Neural cell (in vitro differentiated cells): ENCODE measurements at regions not wholly inside any gene's neighbourhood (a gene's known extent, or its start where the extent isn't known, plus 50 kb on each side); places are given as distances from the start of the nearest gene placed in this dataset.
"Not testable (repeated sequence)": the region's sequence is repeated elsewhere in the genome, so short reads cannot be mapped to it uniquely, and the experiment has no call there.

ENCODE experiments used
- H2AFZ ChIP-seq: fragments of 200-600, 300-800 bp; sonication (generic), shearing (Covaris generic); 2 replicates; pipeline ENCODE4 v1.6.0; 2014; ENCODE audit warnings: low read depth, mild to moderate bottlenecking, antibody characterized with exemption, low read length, moderate library complexity
- H3F3A ChIP-seq: fragments of 200-600 bp; shearing (Covaris generic); 2 replicates; pipeline ENCODE4 v1.6.1; 2016; ENCODE audit warnings: mild to moderate bottlenecking, moderate library complexity, mixed read lengths, antibody characterized with exemption, low read length; ENCODE audit not compliant: insufficient read depth, poor library complexity, severe bottlenecking
- H3K27ac ChIP-seq: fragments of 200-600, 300-800 bp; sonication (generic), shearing (Covaris generic); 2 replicates; pipeline ENCODE4 v1.5.1; 2014; ENCODE audit warnings: mild to moderate bottlenecking, low read length, moderate library complexity
- H3K27me3 ChIP-seq: fragments of 300-800, 200-600 bp; sonication (generic), shearing (Covaris generic); 2 replicates; pipeline ENCODE4 v1.6.0; 2014; ENCODE audit warnings: mild to moderate bottlenecking, low read depth, low read length, moderate library complexity; ENCODE audit not compliant: insufficient read depth
- H3K36me3 ChIP-seq: fragments of 300-800, 200-600 bp; sonication (generic), shearing (Covaris generic); 2 replicates; pipeline ENCODE4 v1.5.1; 2014; ENCODE audit warnings: mild to moderate bottlenecking, antibody characterized with exemption, low read length, moderate library complexity; ENCODE audit not compliant: insufficient read depth
- H3K4me2 ChIP-seq: fragments of 300-800, 200-600 bp; sonication (generic), shearing (Covaris generic); 2 replicates; pipeline ENCODE4 v1.6.0; 2014; ENCODE audit warnings: mild to moderate bottlenecking, low read length
- H3K4me3 ChIP-seq: fragments of 300-800, 200-600 bp; sonication (generic), shearing (Covaris generic); 2 replicates; pipeline ENCODE4 v1.5.1; 2014; ENCODE audit warnings: mild to moderate bottlenecking, low read length, moderate library complexity
- H3K79me2 ChIP-seq: fragments of 200-600 bp; shearing (Covaris generic); replicated peaks from 2 replicates; pipeline ENCODE4 v1.6.0; 2014; ENCODE audit warnings: mild to moderate bottlenecking, low read length, moderate library complexity; ENCODE audit not compliant: insufficient read depth
- H3K9ac ChIP-seq: fragments of 300-800, 200-600 bp; sonication (generic), shearing (Covaris generic); 2 replicates; pipeline ENCODE4 v1.6.1; 2016; ENCODE audit warnings: mild to moderate bottlenecking, low read length, mixed read lengths
- H3K9me2 ChIP-seq: fragments of 200-600 bp; shearing (Covaris generic); 2 replicates; pipeline ENCODE4 v1.6.1; 2016; ENCODE audit warnings: mild to moderate bottlenecking, low read length, mixed read lengths; ENCODE audit not compliant: insufficient read depth
- H3K9me3 ChIP-seq: fragments of 200-600, 300-800 bp; sonication (generic), shearing (Covaris generic); 2 replicates; pipeline ENCODE4 v1.6.1; 2016; ENCODE audit warnings: mild to moderate bottlenecking, mixed run types, low read length, moderate library complexity, mixed read lengths
- H4K20me1 ChIP-seq: fragments of 200-600 bp; shearing (Covaris generic); 2 replicates; pipeline ENCODE4 v1.6.1; 2016; ENCODE audit warnings: mild to moderate bottlenecking, mixed run types; ENCODE audit not compliant: insufficient read depth
- EP300 ChIP-seq: fragments of 450-650 bp; conservative IDR thresholded peaks from 2 replicates; pipeline ENCODE4 v1.6.1; 2014; ENCODE audit warnings: antibody characterized with exemption, mild to moderate bottlenecking, moderate library complexity; ENCODE audit not compliant: poor library complexity, severe bottlenecking
- EZH2 ChIP-seq: fragments of 200-600, 300-800 bp; shearing (Covaris generic), sonication (generic); IDR thresholded peaks from 2 replicates; pipeline ENCODE4 v1.6.1; 2014; ENCODE audit warnings: antibody characterized with exemption, low read length, borderline replicate concordance, mild to moderate bottlenecking; ENCODE audit not compliant: insufficient read depth, poor library complexity, severe bottlenecking
- MXI1 ChIP-seq: fragments of 450-650 bp; conservative IDR thresholded peaks from 2 replicates; pipeline ENCODE4 v1.6.1; 2014; ENCODE audit warnings: antibody characterized with exemption, mild to moderate bottlenecking; ENCODE audit not compliant: poor library complexity, severe bottlenecking
- POLR2AphosphoS5 ChIP-seq: IDR thresholded peaks from 2 replicates; pipeline ENCODE4 v1.6.1; 2012
- RAD21 ChIP-seq: fragments of 450-650 bp; conservative IDR thresholded peaks from 2 replicates; pipeline ENCODE4 v1.6.1; 2014; ENCODE audit warnings: antibody characterized with exemption, mild to moderate bottlenecking, moderate library complexity
- SMC3 ChIP-seq: fragments of 450-650 bp; conservative IDR thresholded peaks from 2 replicates; pipeline ENCODE4 v1.6.1; 2014; ENCODE audit warnings: antibody characterized with exemption, mild to moderate bottlenecking, moderate library complexity; ENCODE audit not compliant: poor library complexity
- TAF1 ChIP-seq: IDR thresholded peaks from 2 replicates; pipeline ENCODE4 v1.6.1; 2012; ENCODE audit warnings: low read depth
- TF ChIP-seq, protein P1 (sequence below): IDR thresholded peaks from 2 replicates; pipeline ENCODE4 v1.6.1; 2012; ENCODE audit warnings: borderline replicate concordance
- TF ChIP-seq, protein P2 (sequence below): fragments of 450-650 bp; IDR thresholded peaks from 2 replicates; pipeline ENCODE4 v1.5.1; 2014; ENCODE audit warnings: antibody characterized with exemption, mild to moderate bottlenecking, moderate library complexity; ENCODE audit not compliant: poor library complexity, severe bottlenecking

DNA sequence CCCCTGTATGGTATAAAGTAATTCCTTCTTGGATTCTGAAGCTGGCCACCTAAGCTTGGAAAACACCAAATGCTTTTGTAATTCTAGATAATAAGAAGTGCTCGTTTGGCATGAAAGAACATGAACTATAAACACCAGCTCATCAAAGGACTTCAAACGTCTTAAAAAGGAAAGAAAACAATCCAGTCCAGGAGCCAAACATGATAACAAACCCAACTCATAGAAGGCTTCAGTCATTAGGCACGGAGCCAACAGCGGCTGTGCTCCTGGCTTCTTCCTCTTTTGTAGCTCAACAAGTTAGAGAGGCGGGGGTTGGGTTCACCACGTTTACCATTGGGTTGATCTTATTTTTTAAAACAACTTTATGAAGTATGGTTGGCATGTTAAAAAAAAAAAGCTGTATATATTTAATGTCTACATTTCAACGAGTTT lies 56.4 kb upstream of the ECHDC3 start:
- H2AFZ ChIP-seq: no peak overlapping the region
- H3K4me2 ChIP-seq: no peak overlapping the region
- H3K27ac ChIP-seq: no peak overlapping the region

DNA sequence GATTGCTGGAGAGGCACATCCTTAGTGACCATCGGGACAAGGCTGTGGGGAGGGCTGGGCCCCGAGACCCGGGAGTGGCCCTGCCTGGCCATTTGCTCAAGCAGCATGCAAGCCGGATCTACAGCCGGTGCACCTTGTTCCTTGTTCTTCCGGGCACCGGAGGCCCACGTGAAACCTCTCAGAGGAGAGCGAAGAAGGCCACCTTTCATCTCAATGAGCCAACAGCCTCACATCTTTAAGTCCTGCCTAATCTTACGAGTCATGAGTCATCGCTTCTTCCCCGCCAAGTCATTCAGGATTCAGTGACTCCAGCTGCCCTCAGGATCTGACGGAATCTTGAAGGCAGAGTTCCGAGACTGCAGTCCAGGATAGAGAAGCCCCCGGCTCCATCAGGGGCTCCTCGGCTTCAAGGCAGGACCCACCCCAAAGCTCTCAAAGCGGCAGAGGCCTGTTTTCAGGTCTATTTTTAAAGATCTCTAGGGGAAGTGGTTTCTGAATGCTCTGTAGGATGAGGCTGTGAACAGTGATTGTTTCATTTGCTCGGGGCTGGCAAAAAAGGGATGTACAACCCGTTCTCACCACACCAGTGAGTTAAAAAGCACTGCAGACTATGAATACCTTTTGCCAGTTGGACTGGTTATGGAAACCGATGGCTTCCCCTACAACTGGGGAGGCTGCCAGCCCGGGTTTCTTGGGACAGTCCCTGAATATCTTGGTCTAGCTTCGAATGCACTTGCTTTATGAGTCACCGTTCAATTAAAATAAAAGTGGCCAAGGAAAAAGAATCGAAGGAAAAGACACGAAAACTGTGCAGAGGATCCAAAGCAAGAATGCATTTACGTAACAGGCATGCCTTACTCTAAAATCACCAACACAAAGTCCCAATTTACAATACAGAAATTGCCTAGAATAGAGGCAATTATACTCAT lies 57.2 kb upstream of the ECHDC3 start:
- Histone ChIP-seq H2AFZ (no peak overlapping the region), H3K9me3 (no peaks in the 10 kb centered on the region), H3K4me3 (no peak overlapping the region), H3K27me3 (no peaks in the 10 kb centered on the region), H3K27ac (no peak overlapping the region), H3K9ac (no peak overlapping the region), H3K4me2 (no peak overlapping the region), H4K20me1 (no peaks in the 10 kb centered on the region), H3K79me2 (no peaks in the 10 kb centered on the region), H3K9me2 (no peaks in the 10 kb centered on the region), H3K36me3 (no peaks in the 10 kb centered on the region), H3F3A (no peaks in the 10 kb centered on the region)
- no peak for TF ChIP-seq TAF1
- no peak for TF ChIP-seq EZH2
- no peak for TF ChIP-seq SMC3
- TF ChIP-seq, protein P1, sequence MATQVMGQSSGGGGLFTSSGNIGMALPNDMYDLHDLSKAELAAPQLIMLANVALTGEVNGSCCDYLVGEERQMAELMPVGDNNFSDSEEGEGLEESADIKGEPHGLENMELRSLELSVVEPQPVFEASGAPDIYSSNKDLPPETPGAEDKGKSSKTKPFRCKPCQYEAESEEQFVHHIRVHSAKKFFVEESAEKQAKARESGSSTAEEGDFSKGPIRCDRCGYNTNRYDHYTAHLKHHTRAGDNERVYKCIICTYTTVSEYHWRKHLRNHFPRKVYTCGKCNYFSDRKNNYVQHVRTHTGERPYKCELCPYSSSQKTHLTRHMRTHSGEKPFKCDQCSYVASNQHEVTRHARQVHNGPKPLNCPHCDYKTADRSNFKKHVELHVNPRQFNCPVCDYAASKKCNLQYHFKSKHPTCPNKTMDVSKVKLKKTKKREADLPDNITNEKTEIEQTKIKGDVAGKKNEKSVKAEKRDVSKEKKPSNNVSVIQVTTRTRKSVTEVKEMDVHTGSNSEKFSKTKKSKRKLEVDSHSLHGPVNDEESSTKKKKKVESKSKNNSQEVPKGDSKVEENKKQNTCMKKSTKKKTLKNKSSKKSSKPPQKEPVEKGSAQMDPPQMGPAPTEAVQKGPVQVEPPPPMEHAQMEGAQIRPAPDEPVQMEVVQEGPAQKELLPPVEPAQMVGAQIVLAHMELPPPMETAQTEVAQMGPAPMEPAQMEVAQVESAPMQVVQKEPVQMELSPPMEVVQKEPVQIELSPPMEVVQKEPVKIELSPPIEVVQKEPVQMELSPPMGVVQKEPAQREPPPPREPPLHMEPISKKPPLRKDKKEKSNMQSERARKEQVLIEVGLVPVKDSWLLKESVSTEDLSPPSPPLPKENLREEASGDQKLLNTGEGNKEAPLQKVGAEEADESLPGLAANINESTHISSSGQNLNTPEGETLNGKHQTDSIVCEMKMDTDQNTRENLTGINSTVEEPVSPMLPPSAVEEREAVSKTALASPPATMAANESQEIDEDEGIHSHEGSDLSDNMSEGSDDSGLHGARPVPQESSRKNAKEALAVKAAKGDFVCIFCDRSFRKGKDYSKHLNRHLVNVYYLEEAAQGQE: no peak
- no peak for TF ChIP-seq MXI1
- TF ChIP-seq RAD21: no peak
- TF ChIP-seq, protein P2, sequence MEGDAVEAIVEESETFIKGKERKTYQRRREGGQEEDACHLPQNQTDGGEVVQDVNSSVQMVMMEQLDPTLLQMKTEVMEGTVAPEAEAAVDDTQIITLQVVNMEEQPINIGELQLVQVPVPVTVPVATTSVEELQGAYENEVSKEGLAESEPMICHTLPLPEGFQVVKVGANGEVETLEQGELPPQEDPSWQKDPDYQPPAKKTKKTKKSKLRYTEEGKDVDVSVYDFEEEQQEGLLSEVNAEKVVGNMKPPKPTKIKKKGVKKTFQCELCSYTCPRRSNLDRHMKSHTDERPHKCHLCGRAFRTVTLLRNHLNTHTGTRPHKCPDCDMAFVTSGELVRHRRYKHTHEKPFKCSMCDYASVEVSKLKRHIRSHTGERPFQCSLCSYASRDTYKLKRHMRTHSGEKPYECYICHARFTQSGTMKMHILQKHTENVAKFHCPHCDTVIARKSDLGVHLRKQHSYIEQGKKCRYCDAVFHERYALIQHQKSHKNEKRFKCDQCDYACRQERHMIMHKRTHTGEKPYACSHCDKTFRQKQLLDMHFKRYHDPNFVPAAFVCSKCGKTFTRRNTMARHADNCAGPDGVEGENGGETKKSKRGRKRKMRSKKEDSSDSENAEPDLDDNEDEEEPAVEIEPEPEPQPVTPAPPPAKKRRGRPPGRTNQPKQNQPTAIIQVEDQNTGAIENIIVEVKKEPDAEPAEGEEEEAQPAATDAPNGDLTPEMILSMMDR: no peak
- TF ChIP-seq POLR2AphosphoS5: no peak
- TF ChIP-seq EP300: no peak

More for the DNA sequence above, 56.4 kb upstream of the ECHDC3 start:
- Histone ChIP-seq H3K9me3 (no peaks in the 10 kb centered on the region), H3K9ac (no peak overlapping the region), H3K36me3 (no peaks in the 10 kb centered on the region), H3K27me3 (no peaks in the 10 kb centered on the region), H3F3A (no peaks in the 10 kb centered on the region), H3K4me3 (no peak overlapping the region), H3K79me2 (no peaks in the 10 kb centered on the region), H4K20me1 (no peaks in the 10 kb centered on the region), H3K9me2 (no peaks in the 10 kb centered on the region)
- no peak for TF ChIP-seq EP300

DNA sequence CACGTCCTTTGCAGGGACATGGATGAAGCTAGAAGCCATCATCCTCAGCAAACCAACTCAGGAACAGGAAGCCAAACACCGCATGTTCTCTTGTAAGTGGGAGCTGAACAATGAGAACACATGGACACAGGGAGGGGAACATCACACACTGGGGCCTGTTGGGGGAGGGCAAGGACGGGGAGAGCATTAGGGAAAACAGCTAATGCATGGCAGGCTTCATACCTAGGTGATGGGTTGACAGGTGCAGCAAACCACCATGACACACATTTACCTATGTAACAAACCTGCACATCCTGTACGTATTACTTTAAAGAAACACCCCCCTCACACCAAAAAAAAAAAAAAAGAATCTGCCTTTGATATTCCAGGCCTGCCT lies 57.9 kb upstream of the ECHDC3 start:
- not testable (repeated sequence) for H2AFZ ChIP-seq, H3K9me3 ChIP-seq, H3K9me2 ChIP-seq, H3K9ac ChIP-seq, H3F3A ChIP-seq, H3K79me2 ChIP-seq, H4K20me1 ChIP-seq, H3K36me3 ChIP-seq, H3K4me3 ChIP-seq, H3K4me2 ChIP-seq, H3K27me3 ChIP-seq
- H3K27ac ChIP-seq: peak overlapping the region; percentile 75
